SU-DHL-6 (cell line): ENCODE measurements at regions not wholly inside any gene's neighbourhood (a gene's known extent, or its start where the extent isn't known, plus 50 kb on each side); places are given as distances from the start of the nearest gene placed in this dataset.

Experiments
- CTCF ChIP-seq: fragments of 200-600 bp; sonication (generic); IDR thresholded peaks from one replicate; pipeline ENCODE4 v1.5.1; 2017; ENCODE audit warnings: antibody characterized with exemption, mild to moderate bottlenecking, low read length, moderate library complexity; ENCODE audit not compliant: insufficient read depth, poor library complexity, severe bottlenecking
- EZH2phosphoT487 ChIP-seq: fragments of 200-600 bp; sonication (generic), shearing (Covaris generic); conservative IDR thresholded peaks from 2 replicates; pipeline ENCODE4 v1.6.1; 2018; ENCODE audit warnings: mild to moderate bottlenecking, antibody characterized with exemption, low read length, moderate library complexity, mixed read lengths

GRCh38 chr1:188343914-188344313 lies 1515.2 kb downstream of the PLA2G4A start:
- TF ChIP-seq CTCF (no peak), EZH2phosphoT487 (no peak)
